ENCODE measurements at regions not wholly inside any gene's neighbourhood (a gene's known extent, or its start where the extent isn't known, plus 50 kb on each side); places are given as distances from the start of the nearest gene placed in this dataset.

DNA sequence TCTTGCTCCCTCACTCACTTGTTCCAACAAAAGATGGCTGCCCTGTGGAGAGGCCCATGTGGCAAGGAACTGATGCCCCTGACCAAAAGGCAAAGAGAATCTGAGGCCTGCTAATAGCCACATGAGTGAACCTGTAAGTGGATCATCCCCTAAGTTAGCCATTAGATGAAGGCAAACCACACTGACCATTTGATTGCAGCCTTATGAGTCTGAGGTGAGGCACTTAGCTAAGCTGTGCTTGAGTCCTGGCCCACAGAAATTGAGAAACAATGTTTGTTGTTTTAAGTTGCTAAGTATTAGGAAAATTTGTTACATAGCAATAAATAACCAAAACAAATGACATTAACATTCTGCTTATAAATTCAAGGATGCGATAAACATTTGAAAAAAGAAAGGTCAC is 100.1 kb upstream of the BET1 start:
- TF ChIP-seq TAF1 (IDR thresholded peaks at IDR 0.05; ENCODE audit: low read depth, low read length) (no peak), POLR2AphosphoS5 (IDR thresholded peaks at IDR 0.05; ENCODE audit: low read depth, low read length) (no peak), POLR2A (IDR thresholded peaks at IDR 0.05; ENCODE audit: low read depth, low read length) (no peak), SPI1 (IDR thresholded peaks at IDR 0.05; ENCODE audit: low read depth, low read length) (no peak), PAX5 (IDR thresholded peaks at IDR 0.05; ENCODE audit: insufficient read depth, low read length, severe bottlenecking) (no peak), POU2F2 (IDR thresholded peaks at IDR 0.05; ENCODE audit: low read depth, low read length) (no peak)

Measured in GM12891 (cell line).